GM18907 (cell line): ENCODE measurements at regions not wholly inside any gene's neighbourhood (a gene's known extent, or its start where the extent isn't known, plus 50 kb on each side); places are given as distances from the start of the nearest gene placed in this dataset.

Experiments used
- ATAC-seq: cut with Tn5 transposase; IDR thresholded peaks from one replicate; pipeline ENCODE4 v1.9.1; 2021; ENCODE audit warnings: mild to moderate bottlenecking, moderate library complexity; ENCODE audit not compliant: unreplicated experiment

DNA sequence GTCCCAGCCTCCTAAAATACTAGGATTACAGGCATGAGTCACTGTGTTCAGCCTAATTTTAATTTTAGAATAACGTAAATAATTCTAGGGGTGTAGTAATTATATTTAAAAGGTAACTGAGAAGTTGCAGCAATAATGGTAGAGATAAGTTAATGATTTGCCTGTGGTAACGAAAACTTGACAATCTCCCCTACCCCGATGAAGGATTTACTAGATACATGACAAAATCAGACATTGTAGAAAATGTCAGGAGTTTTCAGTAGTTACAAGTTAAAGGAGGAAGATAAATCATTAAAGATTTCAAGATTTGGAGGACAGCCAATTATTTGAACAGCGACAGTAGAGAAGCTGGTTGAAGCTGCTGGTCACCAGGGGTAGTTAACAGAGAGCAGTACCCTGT lies 652.2 kb upstream of the PCDH20 start:
- ATAC-seq: no peak

DNA sequence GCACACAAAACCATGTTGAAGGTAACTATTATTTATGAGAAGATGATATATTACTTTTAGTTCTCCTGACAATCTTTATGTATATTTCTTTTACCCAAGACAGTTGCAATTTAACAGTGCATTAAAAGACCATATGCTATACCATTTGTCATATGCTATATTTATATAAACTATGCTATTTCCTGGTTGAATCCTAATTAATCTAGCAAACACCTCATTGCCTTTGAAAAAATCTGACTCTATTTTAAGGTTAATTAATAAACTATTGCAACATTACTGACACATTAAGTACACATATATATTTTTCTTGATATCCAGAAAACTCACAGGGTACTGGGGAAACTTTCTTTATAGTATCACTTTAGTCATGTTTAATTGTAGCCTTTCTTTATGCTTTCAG lies 649.4 kb upstream of the PCDH20 start:
- ATAC-seq: no peak

DNA sequence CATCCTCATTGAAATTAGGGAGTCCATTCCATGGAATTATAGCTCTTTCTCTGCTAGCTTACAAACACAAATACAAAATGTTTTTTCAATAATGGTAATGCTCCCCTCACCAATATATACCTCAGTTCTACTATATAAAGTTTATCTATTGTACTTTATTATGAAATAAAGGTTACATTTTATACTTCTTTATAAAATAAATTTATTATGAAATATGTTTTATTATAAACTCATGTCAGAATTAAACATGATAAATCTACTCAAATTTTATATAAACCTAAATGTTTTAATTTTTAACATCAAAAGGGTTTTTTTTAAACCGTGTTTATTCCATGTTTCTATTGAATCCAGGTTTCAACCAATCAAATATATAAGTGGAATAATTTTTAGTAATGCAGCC lies 646.1 kb upstream of the PCDH20 start:
- no peak for ATAC-seq

DNA sequence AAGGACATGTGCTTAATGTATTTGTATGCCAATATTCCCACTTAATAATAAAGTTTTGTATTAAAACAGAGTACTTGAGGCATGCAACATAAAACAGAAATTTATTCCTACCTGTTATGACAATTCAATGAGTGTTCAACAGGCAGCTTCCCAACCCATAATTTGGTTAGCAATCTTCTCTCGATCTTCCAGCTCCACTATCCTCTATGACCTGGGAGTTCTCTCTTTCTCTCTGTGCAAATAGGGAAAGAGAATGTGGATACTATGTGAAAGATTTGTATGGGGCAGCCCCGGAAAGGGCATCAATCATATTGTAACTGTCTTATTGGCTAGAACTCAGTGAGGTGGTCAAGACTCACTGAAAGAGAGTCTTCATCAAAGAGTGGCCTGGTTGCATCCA lies 644.9 kb upstream of the PCDH20 start:
- no peak for ATAC-seq

DNA sequence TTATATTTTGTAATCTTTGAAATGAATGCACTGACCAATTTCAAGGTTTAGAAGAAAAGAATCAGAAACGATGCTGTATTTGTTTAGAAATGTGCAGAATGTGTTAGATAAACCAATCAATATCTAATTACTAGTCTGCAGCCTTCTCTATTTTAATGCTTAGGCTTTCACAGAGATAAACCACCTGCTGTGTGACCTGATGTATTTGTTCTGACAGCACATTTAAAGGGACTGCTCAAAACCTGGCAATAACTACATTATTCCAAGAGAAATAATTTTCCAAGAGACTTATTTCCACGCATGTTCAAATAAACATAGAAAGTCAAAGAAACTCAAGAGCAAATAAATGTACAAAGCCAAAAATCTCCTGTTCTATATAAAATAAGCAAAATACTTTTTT lies 641.6 kb upstream of the PCDH20 start:
- ATAC-seq: no peak

DNA sequence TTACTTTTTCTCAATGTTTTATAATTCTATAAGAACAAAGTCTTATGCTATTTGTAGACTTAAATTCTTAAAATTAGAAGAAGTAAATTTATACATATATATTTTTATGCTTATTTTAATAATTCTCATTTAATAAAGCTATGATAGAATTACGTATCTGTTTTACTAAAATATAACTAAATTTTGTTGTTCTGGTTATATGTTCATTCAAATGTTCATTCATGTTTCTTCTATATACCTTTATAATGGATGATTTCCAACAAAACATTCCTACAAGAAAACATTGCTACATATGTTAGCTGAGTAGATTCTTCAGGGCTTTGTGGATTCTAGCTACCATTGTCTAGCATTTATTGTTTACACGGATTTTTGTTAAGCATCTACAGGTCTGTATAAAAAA lies 634.3 kb upstream of the PCDH20 start:
- no peak for ATAC-seq

DNA sequence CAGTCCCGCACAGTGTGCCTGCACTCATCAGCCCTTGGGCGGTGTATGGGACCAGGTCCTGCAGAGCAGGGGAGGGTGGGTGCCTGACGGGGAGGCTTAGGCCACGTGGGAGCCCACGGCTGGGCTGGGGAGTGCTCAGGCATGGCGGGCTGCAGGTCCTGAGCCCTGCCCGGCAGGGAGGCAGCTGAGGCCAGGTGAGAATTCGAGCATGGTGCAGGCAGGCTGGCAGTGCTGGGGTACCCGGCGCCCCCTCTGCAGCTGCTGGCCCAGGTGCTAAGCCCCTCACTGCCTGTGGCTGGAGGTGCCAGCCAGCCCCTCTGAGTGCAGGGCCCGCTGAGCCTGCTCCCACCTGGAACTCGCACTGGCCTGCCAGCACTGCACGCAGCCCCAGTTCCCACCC lies 630.9 kb upstream of the PCDH20 start:
- no peak for ATAC-seq

DNA sequence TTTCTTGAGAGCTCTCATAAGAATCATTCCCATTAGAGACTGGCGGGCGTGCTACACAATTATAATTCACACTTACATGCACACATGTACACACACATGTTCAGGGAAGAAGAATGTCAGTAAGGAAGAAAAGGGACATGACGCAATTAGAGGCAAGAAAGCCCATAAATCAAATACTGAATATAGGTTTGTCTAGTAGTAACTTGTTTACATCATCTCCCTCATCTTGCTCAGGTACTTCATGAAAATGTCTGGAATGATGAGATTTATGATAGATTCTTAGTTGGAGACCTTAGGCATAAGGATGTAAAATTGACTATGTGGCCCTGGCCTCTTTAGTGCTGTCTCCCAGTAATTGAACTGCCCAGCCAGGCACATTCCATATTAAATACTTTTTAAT lies 628.0 kb upstream of the PCDH20 start:
- no peak for ATAC-seq

DNA sequence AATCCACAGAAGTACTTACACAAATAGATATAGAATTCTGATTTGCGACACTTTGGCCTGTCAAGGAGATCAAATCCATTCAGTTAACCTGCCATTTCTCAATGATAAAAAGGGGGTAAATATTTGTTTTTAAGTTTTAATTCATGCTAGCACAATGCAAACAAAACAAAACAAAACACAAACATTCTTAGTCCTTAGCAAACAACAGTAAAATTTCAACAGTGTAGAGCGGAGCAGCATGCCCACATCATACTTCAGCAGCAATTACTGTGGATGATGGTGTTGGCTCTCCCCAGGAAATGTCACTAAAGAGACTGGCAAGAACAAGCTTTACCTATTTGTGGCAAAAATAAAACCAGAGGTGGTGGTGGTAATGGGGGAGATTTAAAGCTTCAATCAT lies 625.2 kb upstream of the PCDH20 start:
- ATAC-seq: no peak

DNA sequence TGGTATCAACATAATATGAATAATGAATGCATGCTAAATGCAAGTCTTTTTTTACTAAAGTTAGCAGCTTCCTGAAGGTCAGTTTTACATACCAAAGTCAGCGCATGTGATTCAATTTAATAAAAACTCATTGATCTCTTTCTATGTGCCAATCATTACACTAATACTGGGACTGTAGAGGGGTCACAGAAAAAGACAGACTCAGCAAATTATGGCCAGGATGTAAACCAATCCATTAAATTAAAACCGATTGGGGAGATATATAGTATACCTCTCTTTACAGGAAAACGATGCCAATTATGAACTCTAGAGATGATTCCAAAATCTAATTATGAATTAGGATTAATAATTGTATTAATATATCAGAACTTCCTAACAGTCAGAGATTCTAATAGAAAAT lies 624.4 kb upstream of the PCDH20 start:
- ATAC-seq: no peak

DNA sequence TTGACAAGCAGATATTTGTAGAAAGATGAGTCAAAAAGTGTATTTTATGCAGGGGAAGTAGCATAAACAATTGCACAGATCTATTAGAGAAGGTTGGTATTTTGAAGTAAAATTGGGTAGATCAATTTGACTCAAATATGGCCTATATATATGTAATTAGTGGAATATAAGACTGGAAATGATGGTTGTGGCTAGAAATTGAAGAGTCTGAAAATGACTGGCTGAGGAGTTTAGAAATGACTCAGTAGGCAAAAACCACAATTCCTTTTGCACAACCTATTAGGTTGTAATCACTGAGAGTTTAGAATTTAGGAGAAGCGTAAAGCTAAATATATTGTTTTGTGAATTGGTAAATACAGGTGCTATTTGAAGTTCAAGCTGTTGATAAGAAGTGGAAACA lies 622.6 kb upstream of the PCDH20 start:
- ATAC-seq: no peak

DNA sequence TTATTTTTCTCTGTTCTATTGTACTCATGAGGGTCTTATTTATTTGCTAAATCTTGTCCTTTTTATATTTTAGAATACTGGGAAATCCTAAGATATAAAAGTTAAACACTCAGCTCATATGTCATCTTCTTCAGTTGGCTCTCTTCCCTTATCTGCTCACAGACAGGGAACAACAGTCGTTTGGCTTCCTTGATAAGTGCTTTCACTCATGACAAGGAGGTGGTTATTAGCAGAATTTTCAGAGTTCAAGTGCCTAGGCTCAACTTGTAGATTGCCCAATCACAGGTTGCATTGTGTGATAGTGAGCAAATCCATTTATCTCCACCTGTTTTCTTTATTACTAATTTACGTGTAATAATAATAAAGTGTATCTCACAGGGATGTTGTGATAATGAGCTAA lies 620.3 kb upstream of the PCDH20 start:
- ATAC-seq: no peak

DNA sequence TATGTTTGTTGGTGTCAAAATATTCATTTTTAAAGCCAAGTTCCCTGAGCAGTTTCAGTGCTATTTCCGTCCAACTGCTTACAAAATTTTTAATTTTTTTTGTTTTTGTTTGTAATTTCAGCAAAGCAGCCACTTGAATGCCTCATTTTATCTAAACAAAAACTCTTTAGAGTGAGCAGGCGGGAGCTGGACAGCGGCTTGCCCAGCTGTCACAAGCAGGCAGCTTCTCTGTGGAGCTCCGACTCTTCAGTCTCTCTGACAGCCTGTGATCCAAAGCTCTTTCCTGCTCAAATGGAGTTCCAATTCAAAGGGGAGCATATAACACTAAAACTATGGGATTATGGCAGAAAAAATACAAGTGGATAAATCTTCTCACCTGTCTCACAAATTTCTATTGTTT lies 618.3 kb upstream of the PCDH20 start:
- ATAC-seq: no peak

DNA sequence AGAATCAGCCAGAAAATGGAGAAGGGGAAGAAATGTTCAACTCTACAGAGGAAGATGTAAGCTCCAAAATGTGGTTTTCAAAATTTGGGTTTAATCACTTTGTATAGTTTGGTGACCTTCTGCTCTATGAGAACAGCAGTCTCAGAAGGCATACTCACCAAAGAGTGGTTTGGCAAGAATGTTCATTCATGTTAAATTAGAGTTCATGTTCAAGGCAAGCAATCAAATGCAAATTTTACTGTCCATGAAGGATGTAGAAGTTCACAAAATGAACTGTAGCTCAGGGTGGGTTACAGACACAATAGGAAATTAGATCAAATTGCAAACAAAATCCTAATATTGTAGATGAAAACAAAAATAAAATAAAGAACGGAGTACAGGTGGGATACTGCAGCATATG lies 606.7 kb upstream of the PCDH20 start:
- no peak for ATAC-seq

DNA sequence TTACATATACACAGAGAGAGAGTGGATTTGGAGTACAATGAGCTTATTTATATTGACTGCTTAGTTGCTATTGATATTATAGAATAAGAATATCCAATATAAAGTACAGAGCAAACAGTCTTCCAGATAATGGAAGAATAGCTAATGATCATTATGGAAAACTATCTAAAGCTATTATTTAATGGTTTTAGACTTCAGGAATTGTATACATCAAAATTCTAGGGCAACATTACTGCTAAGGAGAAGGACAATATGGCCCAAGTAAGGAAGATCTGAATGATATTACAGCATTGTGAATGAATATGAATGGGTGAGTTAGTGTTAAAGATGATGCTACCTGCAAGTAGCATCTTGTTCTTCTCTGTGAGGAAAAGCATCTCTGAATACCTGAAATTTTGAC lies 604.2 kb upstream of the PCDH20 start:
- no peak for ATAC-seq

DNA sequence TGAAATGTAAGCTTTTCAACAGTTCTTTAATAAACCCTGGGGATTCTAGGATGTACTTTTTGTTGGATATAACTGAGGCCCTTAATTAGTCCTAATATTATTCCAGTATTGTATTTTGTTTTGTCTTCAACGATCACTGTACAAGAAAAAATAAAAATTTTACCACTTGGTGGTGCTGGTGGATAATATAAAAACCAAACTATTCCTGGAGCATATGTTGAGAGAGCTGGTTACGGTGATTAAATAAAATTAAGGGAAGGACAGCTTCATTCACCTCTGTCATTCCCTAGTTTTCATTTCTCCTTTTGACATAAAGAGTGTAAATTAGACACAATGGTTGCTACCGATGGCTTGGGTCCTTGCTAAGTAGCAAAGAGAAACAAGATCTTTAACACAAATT lies 598.6 kb upstream of the PCDH20 start:
- no peak for ATAC-seq

DNA sequence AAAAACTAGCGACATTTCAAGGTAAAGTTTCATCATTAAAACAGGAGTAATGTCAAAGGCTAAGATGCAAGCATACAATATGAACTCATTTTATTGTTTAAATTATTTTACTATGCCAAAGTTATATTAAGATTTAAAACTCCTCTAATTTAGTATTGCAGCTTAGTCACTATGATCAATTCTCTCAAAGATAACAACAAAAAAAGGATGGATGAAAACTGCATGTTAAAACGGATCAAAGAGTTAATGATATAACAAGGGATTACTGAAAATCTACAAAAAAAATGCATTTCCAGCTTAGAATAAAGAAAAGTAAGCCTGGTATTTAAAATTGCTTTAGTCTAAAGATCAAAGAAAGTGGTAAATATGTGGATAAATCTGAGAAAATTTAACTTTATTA lies 587.8 kb upstream of the PCDH20 start:
- no peak for ATAC-seq

DNA sequence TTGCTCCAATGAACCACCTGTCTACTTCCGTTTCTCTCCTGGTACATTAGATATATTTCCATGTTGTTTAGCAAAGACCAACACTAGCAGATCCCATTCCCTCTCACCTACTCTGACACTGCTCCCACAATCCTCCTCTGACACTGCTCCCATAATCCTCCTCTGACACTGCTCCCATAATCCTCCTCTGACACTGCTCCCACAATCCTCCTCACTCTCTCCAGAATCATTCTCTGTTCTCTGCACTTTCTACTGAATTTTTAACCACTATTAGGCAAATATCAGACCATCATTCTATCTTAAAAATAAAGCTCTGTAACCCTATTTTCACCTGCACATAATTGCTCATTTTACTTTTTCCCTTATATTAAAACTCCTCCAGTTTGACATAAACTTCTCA lies 578.5 kb upstream of the PCDH20 start:
- ATAC-seq: no peak

DNA sequence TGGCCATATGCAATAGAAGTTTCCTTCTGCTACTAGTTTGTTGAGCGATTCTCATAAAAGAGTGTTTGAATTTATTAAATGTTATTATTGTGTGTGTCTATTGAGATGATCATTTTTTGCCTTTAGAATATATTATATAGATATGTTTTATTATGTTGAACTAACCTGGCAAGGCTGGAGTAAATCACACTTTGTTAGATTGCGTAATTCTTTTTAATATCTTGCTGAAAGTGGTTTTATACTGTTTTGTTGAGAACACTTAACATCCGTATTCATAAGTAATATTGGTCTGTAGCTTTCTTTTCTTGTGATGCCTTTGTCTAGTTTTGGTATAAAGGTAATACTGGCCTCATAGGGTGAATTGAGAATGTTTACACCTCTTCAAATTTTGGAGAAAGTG lies 574.3 kb upstream of the PCDH20 start:
- ATAC-seq: no peak

DNA sequence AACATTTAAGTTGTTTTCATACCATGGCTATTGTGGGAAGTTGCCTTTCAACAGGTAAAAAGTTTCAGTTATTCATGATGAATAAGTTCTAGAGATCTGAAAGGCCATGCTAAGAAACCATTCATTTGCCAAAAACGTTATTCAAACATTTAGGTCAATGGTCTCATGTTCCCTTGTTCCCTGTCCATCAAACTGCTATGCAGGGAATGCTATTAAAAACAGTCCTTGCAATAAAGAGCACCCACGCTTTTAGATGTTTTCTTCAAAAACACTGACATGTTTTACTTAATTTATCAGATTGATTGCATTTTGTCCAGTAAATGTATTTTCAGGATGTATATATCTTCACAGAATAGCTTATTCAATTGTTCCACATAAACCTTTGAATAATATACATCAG lies 573.2 kb upstream of the PCDH20 start:
- ATAC-seq: no peak

DNA sequence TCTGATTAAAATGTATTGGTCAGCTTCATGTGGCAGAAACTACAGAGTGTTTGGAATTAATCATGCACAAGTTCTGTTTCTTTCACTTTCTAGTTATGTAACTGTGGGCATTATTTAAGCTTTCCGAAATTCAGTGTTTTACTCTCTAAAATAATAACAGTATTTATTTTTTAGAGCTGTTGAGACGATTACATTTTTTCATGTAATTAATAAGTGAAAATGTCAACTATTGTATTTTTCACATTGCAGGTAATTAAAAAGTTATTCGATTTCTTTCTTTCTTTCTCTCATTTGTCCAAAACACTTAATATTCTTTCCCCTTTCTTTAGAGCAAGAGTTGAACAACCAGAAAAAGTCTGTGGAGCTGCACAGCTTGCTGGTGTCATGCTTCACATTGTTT lies 559.4 kb upstream of the PCDH20 start:
- ATAC-seq: no peak

DNA sequence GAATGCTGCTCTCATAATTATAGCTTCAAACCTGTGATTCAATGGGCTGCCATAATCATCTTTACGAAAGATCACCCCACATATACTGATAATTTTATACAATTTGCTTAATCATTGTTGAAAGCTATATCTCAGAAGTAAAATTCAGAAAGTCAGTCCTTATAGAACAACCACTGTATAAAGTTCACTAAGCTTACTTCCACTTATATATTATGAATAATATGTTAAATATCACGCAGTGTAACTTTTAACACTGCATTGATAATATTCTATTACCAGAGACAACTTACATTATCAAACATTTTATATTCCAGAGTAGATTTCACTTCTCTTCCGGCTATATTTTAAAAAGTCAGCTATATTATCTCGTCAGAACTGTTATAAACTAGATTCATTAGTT lies 550.1 kb upstream of the PCDH20 start:
- ATAC-seq: no peak

DNA sequence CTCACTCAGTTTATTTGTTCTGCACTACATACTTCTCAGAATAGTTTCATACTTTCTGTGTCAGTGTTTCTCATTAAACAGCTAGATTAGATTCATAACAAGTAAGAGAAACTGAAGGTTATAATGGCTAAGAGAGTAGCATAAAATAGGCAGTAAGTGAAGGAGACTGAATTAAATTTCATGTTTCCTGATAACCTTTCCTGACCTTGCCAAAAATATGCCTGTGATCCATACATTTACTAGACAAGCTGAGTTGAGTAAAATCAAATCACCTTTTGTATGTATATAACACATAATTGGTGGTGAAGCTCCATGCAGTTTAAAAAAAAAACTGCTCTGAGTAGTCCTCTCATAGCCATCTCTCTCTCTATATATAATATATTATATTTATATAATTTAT lies 545.3 kb upstream of the PCDH20 start:
- no peak for ATAC-seq

DNA sequence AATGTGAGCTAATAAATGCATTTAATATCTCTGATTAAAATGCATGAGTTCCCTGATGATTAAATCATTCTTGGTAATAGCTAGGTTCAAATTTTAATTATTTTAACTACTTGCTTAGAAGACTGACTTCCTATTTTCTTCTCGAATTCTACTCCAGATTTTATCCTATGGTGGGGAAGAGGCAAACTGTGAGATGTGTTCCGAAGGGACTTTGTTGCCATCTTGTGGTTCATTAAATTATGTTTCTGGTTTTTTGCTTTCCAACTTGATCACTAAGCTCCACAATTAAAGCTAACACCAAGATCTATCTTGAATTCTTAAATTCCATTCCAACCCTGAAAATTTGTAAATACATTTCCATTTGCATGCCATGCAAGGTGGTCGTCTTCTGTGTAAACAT lies 538.4 kb upstream of the PCDH20 start:
- ATAC-seq: no peak
